Epithelial cell of proximal tubule (primary cell): ENCODE measurements at regions not wholly inside any gene's neighbourhood (a gene's known extent, or its start where the extent isn't known, plus 50 kb on each side); places are given as distances from the start of the nearest gene placed in this dataset.

ENCODE experiments used
- DNase-seq: peaks from one replicate; pipeline ENCODE4 v3.0.0-alpha.2; 2011; ENCODE audit warnings: low read depth
- H3K4me3 ChIP-seq: 2 replicates; pipeline ENCODE4 v1.5.1; 2011; ENCODE audit warnings: low read depth, mild to moderate bottlenecking, low read length
- TF ChIP-seq, protein P1 (sequence below): conservative IDR thresholded peaks from 2 replicates; pipeline ENCODE4 v1.5.1; 2012; ENCODE audit warnings: low read depth, mild to moderate bottlenecking, low read length

DNA sequence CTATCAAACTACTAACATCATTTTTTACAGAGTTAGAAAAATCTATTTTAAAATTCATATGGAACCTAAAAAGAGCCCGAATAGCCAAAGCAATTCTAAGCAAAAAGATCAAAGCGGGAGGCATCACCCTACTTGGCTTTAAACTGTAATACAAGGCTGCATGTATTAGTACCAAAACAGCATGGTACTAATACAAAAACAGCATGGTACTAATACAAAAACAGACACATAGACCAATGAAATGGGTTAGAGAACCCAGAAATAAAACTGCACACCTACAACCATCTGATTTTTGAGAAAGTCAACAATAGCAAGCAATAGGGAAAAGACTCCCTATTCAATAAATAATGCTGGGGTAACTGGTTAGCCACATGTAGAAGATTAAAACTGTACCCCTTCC, 640.7 kb downstream of the IRS1 start:
- TF ChIP-seq, protein P1, sequence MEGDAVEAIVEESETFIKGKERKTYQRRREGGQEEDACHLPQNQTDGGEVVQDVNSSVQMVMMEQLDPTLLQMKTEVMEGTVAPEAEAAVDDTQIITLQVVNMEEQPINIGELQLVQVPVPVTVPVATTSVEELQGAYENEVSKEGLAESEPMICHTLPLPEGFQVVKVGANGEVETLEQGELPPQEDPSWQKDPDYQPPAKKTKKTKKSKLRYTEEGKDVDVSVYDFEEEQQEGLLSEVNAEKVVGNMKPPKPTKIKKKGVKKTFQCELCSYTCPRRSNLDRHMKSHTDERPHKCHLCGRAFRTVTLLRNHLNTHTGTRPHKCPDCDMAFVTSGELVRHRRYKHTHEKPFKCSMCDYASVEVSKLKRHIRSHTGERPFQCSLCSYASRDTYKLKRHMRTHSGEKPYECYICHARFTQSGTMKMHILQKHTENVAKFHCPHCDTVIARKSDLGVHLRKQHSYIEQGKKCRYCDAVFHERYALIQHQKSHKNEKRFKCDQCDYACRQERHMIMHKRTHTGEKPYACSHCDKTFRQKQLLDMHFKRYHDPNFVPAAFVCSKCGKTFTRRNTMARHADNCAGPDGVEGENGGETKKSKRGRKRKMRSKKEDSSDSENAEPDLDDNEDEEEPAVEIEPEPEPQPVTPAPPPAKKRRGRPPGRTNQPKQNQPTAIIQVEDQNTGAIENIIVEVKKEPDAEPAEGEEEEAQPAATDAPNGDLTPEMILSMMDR, result no peak
- no peak for DNase-seq
- H3K4me3 ChIP-seq, result no peak overlapping the region

DNA sequence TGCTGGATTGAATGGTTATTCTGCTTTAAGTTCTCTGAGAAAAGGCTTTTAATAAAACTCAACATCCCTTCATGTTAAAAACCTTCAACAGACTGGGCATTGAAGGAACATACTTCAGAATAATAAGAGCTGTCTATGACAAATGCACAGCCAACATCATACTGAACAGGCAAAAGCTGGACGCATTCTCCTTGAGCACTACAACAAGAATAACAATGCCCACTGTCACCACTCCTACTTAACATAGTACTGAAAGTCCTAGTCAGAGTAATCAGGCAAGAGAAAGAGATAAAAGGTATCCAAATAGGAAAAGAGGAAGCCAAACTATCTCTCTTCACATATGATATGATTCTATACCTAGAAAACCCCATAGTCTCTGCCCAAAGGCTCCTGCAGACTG, 641.4 kb downstream of the IRS1 start:
- H3K4me3 ChIP-seq, result no peak overlapping the region
- no peak for DNase-seq
- TF ChIP-seq, protein P1, result no peak

DNA sequence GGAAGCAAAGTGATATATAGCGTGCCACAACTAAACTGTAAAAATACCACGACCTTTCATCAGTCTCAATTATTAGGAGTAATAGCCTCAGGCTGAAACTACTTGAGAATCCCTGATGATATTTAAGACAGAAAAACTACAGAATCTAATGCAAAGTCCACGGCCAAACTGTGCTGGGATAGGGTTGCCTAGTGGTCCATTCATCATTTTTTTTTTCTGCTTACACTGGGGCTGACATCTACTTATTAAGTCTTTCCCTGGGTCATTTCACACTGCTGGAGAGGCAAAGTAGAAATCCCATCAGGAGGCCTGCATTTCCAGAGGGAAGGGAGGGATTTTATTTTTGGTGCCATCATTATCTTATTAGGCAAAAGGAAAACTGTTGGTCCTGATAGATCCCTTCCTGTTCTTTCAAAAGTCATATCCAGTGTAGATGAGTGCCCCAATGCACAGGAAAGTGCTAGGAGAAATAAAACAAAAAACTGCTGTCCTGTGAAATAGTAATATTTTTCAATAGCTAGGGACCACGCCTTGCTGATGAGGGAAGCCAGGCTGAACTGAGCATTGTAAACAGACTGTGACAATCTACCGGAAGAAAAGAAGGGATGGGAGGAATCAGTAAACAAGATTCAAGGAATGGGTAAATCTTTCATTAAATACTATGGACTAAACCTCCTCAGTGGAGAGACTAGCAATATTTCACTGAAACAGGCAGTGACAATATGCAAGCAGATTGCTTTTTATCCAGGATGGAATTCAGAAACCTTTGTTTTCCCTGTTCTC, 644.3 kb downstream of the IRS1 start:
- DNase-seq, result no peak
- H3K4me3 ChIP-seq, result no peak overlapping the region
- TF ChIP-seq, protein P1, result no peak

DNA sequence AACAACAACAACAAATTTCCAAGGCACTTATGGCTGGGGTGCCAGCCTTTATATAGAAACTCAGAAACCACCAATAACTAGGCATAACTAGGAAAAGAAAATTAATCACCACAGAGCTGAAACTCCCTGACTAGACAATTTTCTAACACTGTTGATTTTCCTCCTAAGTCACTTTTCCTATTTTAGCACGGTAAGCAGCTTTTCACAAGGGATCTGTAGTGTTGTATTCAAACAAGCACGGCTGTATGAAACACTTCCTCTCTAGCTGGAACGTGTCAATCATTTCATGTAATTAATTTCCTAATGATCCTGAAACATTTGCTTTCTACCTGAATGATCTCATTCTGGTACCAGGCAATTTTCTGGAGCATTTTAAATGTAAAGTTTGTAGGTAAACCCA, 645.0 kb downstream of the IRS1 start:
- DNase-seq, result no peak
- no peak overlapping the region for H3K4me3 ChIP-seq
- TF ChIP-seq, protein P1, result no peak

DNA sequence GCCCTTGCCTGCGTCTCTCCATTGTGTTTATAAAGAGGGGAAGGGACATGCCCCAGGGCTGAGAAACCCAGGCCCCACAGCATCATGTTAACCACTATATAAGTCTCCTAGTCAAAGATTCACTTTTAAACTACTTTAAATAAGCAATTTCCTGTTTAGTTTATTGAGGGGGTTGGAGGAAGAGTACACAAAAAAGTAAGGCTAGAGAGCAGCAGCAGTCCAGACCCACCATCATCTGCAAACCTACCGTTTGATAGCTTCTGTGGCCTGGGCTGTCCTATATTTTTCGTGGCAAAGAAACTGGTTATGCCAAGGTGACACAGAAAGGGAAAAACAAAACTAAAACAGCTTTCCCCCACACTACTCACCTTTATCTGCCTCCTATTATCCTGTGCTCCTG, 646.1 kb downstream of the IRS1 start:
- no peak overlapping the region for H3K4me3 ChIP-seq
- TF ChIP-seq, protein P1, result no peak
- DNase-seq, result no peak

DNA sequence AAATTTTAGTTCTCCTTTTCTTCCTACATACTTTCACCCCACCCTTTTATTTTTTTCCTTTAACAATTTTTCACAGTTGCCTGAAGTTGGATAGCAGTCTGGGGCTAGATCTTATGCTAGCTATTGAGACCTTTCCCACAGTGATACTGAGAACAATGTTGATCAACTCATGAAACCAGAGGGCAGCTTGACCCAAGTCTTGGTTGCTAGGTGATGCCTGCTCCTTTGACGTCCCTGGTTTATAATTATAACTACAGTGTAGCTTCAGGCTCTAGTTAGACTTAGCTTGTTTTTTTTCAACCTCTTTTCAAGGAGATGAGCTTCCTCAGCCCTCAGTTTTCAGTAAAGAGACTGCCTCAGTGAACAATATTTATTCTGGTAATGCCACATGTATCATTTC, 648.5 kb downstream of the IRS1 start:
- DNase-seq, result peak; percentile 18
- TF ChIP-seq, protein P1, result no peak
- H3K4me3 ChIP-seq, result no peak overlapping the region

DNA sequence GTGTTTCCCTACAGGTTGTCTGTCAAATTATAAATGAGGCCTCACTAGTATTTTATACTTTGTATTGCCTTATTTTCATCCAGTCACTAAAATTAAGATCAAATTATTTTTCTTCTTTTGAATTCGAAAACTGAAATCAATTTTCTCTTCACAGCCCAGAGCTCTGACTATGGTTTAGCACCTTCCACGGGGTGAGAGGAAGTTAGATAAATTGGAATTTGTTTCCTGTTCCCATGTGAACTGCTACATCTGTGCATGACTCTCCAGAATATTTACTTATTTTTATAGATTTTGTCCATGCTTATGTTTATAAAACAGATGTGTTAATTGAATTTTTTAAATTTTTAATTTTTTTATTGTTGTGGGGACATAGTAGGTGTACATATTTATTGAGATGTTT, 656.5 kb downstream of the IRS1 start:
- TF ChIP-seq, protein P1, result no peak
- DNase-seq, result no peak
- no peak overlapping the region for H3K4me3 ChIP-seq
